Activated CD8-positive, alpha-beta memory T cell treated with anti-CD3 and anti-CD28 coated beads for 36 hours (primary cell): ENCODE measurements at regions not wholly inside any gene's neighbourhood (a gene's known extent, or its start where the extent isn't known, plus 50 kb on each side); places are given as distances from the start of the nearest gene placed in this dataset.

Experiments
- CTCF ChIA-PET: fragments of 350-600 bp; sonication (Branson Sonifier 250); formaldehyde crosslinking; loops from one replicate; lab custom pipeline; 2021; ENCODE audit warnings: antibody characterized with exemption; lab: Charles Lee
- POLR2A ChIA-PET: fragments of 350-600 bp; sonication (Branson Sonifier 250); formaldehyde crosslinking; loops from one replicate; lab custom pipeline; 2021; ENCODE audit warnings: antibody characterized with exemption; lab: Charles Lee

DNA sequence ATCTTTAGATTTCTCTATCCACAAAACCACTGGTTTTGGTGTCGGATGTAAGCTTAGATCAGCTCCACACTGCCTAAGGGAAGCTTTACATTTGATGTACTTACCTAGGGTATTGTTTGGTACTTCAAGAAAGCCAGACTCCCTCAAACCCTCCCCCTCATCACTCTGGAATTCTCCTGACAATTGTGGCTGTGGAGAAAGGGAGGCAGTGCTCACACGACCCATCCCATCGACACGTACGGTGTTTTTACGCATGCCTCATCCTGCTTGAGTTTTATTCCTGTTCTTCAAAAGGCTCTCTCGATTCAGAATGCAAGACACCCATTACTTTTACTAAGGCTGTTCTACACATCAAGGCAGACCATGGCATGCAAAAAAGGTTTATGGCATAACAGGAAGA, 67.3 kb upstream of the ONECUT1 start:
- ChIA-PET POLR2A (no interaction called here), CTCF (no interaction called here)

DNA sequence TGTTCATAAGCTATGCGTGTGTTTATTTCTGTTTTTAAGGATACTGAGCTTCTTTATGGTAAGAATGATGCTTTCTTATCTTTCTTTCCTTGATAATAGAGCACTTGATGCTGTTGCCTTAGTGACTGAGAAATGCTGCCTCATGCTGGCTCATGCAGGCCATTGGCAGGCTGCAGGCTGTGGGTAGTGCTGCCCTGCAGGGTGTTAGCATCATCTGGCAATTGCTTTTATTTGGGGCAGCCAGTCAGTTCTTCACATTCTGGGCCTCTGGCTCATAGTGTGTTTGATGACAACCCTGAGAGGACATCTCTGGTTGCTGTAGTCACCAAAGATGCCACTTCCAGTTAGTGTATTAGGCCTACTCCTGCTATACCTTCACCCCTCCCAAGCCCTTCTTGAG, 66.2 kb upstream of the ONECUT1 start:
- ChIA-PET CTCF (no interaction called here), POLR2A (no interaction called here)

DNA sequence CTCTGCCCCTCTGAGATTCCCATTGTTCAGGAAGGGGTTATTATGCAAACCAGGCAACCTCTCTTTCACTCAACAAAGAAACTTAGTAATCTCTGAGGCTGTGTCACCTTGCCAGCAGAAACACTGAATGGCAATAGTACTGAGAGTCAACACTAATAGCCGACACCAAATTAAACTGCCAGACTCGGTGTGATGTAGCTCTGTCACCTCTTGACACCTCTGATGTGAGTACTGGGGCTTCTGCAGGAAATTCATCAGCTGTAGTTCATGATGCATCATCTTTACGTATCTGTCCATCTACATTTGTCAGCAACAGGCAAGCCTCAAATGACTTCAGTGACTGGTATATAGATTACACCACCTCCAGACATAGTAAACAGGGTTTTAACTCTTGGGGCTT, 65.0 kb upstream of the ONECUT1 start:
- CTCF ChIA-PET, result no interaction called here
- POLR2A ChIA-PET, result no interaction called here

- CTCF ChIA-PET, result no interaction called here
- POLR2A ChIA-PET, result no interaction called here
Measured at GRCh38 chr15:52844823-52845222, 54.7 kb upstream of the ONECUT1 start.
